ENCODE measurements at regions not wholly inside any gene's neighbourhood (a gene's known extent, or its start where the extent isn't known, plus 50 kb on each side); places are given as distances from the start of the nearest gene placed in this dataset.

DNA sequence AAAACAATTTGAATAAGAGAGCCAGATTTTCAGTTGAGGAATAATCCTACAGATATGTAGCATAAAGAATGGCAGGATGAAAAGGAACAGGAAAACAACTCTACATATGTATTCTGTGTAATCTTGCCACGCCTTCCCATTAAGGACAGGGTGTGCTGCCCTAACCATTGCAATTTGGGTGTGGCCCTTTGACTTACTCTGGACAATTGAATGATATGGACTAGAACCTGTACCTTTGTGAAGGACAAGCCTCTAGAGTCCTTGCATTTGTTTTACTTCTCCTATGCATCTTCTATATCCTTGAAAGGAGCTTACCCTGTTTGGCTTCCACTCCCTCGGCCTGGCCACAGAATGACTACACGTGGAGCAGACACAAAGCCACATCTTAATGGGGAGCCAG, 1261.6 kb upstream of the GBE1 start:
- WGBS, 2 donors = 84 to 86% methylated on average over 3 of the region's 3 CpGs
- DNase-seq (no peak), ATAC-seq (ENCODE audit: low FRiP score in 2 of 2) (no peak)
- TF ChIP-seq, protein P1, sequence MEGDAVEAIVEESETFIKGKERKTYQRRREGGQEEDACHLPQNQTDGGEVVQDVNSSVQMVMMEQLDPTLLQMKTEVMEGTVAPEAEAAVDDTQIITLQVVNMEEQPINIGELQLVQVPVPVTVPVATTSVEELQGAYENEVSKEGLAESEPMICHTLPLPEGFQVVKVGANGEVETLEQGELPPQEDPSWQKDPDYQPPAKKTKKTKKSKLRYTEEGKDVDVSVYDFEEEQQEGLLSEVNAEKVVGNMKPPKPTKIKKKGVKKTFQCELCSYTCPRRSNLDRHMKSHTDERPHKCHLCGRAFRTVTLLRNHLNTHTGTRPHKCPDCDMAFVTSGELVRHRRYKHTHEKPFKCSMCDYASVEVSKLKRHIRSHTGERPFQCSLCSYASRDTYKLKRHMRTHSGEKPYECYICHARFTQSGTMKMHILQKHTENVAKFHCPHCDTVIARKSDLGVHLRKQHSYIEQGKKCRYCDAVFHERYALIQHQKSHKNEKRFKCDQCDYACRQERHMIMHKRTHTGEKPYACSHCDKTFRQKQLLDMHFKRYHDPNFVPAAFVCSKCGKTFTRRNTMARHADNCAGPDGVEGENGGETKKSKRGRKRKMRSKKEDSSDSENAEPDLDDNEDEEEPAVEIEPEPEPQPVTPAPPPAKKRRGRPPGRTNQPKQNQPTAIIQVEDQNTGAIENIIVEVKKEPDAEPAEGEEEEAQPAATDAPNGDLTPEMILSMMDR (IDR thresholded peaks at IDR 0.05) = no peak
- Histone ChIP-seq H3K36me3 (no peaks in the 10 kb centered on the region), H3K27me3 (no peaks in the 10 kb centered on the region), H3K4me3 (no peak overlapping the region), H3K27ac (no peak overlapping the region), H3K4me1 (no peaks in the 10 kb centered on the region), H3K9me3 (no peaks in the 10 kb centered on the region)

DNA sequence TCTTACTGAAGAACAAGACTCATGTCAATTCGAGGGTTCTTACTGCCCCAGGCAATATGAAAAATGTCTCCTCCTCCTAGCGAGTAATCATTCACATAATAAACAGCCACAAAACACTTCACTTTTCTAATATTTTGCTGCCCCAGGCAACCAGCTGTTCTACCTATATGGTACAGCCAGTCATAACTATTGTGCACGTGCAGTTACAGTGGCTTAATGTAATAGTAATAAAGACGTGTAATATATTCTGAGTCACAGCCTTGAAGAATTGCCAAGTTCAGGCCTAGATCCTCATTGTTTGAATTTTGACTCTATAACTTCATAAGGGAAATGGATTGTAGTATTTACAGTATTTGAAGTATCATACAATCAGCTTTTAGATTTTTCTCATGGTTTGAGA, 1250.0 kb upstream of the GBE1 start:
- Histone ChIP-seq H3K27ac (no peak overlapping the region), H3K4me3 (no peak overlapping the region), H3K36me3 (no peaks in the 10 kb centered on the region), H3K27me3 (no peaks in the 10 kb centered on the region), H3K4me1 (no peaks in the 10 kb centered on the region), H3K9me3 (no peaks in the 10 kb centered on the region)
- TF ChIP-seq EP300 (IDR thresholded peaks at IDR 0.05) (no peak), POLR2AphosphoS5 (IDR thresholded peaks at IDR 0.05) (no peak), POLR2A (IDR thresholded peaks at IDR 0.05) (no peak)
- TF ChIP-seq, protein P1 (IDR thresholded peaks at IDR 0.05) = no peak
- ATAC-seq (ENCODE audit: low FRiP score in 2 of 2) (no peak), DNase-seq (no peak)
- 72 to 73% methylated on average over 4 of the region's 4 CpGs for WGBS, 2 donors

DNA sequence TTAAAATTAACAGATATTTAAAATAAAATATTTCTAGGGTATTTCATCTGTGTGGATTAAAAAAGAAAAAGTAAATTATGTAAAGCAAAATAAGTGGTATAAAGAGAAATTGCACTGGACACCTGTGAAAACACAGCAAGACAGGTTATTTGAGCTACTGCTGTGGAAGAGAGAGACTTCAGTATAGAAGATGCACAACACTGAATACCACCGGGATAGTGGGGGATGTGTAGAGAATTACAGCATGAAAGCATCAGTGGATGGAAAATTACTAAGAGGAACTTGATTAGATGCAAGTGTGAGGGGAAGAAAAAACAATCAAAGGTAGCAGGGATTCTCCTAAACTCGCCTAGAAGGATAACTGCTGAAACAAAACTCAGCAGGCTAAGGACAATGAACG, 1242.5 kb upstream of the GBE1 start:
- no peaks in the 10 kb centered on the region for H3K4me1 ChIP-seq
- ATAC-seq (ENCODE audit: low FRiP score in 2 of 2) = no peak
- H3K4me3 ChIP-seq = no peak overlapping the region
- H3K9me3 ChIP-seq = no peaks in the 10 kb centered on the region
- no peaks in the 10 kb centered on the region for H3K27me3 ChIP-seq
- no peaks in the 10 kb centered on the region for H3K36me3 ChIP-seq
- no peak overlapping the region for H3K27ac ChIP-seq
- DNase-seq = no peak
- WGBS, 2 donors = 51 to 52% methylated on average over 3 of the region's 3 CpGs
- TF ChIP-seq POLR2A (IDR thresholded peaks at IDR 0.05) (no peak), EP300 (IDR thresholded peaks at IDR 0.05) (no peak), POLR2AphosphoS5 (IDR thresholded peaks at IDR 0.05) (no peak)
- TF ChIP-seq, protein P1 (IDR thresholded peaks at IDR 0.05) = no peak

DNA sequence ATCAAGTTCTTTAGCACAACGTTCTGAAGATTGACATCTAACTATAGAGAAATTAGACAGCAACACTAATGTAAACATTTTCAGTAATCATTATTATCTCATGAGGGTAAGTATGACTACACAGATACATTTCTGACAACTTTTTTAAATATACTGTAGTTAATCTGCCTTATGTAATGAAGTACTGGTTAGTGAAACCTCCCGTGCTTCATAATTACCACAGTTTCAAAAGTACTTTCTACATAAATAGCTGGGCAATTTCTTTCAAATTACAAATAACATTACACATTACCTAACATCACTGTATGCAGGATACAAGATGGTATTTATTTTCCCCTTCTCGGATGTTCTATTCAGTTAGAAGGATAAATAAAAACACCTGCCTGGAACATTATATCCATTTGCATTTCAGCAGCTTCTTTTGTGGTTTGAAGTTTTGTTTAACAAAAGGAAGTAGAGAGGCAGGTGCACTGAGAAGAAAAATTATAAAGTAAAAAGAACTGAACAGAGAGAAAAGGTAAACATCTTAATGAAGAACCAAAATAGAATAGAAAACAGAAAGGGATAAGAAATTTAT, 1241.5 kb upstream of the GBE1 start:
- no peak for ATAC-seq (ENCODE audit: low FRiP score in 2 of 2)
- H3K9me3 ChIP-seq = no peaks in the 10 kb centered on the region
- WGBS, 2 donors = 35 to 44% methylated on average over 3 of the region's 3 CpGs

DNA sequence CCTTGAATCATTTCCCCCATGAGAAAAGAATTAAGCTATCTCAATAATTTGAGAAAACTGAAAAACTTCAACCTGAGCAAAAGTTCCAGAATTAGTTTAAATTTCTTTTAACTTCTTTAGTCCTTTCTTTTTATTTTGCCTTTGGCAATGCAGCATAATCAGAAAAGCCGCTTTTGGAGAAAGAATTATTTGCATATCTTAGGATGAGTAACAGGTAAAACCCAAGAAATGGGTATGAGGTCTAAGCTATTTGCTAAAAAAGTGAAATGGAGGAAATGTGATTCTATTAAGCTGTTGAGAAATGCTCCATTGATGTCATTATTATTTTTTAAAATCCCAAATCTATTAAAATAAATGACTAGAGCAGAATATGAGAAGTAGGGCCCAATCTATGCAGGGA, 1238.3 kb upstream of the GBE1 start:
- H3K36me3 ChIP-seq = no peaks in the 10 kb centered on the region
- no peak for DNase-seq
- H3K27me3 ChIP-seq = no peaks in the 10 kb centered on the region
- no peaks in the 10 kb centered on the region for H3K9me3 ChIP-seq
- no peak overlapping the region for H3K4me3 ChIP-seq
- TF ChIP-seq, protein P1 (IDR thresholded peaks at IDR 0.05) = no peak
- no peak for TF ChIP-seq EP300 (IDR thresholded peaks at IDR 0.05)
- TF ChIP-seq POLR2A (IDR thresholded peaks at IDR 0.05) = no peak
- no peak for TF ChIP-seq POLR2AphosphoS5 (IDR thresholded peaks at IDR 0.05)
- H3K4me1 ChIP-seq = no peaks in the 10 kb centered on the region
- H3K27ac ChIP-seq = no peak overlapping the region
- ATAC-seq (ENCODE audit: low FRiP score in 2 of 2) = no peak
- whole genome bisulfite sequencing, 2 donors = 87 to 91% methylated on average over 1 of the region's 1 CpG

More for the DNA sequence above, 1241.5 kb upstream of the GBE1 start:
- H3K36me3 ChIP-seq = no peaks in the 10 kb centered on the region
- H3K4me3 ChIP-seq = no peak overlapping the region
- H3K27ac ChIP-seq = no peak overlapping the region
- no peaks in the 10 kb centered on the region for H3K4me1 ChIP-seq
- TF ChIP-seq, protein P1 (IDR thresholded peaks at IDR 0.05) = no peak
- TF ChIP-seq POLR2A (IDR thresholded peaks at IDR 0.05) = no peak
- TF ChIP-seq POLR2AphosphoS5 (IDR thresholded peaks at IDR 0.05) = no peak
- TF ChIP-seq EP300 (IDR thresholded peaks at IDR 0.05) = no peak
- DNase-seq = no peak
- no peaks in the 10 kb centered on the region for H3K27me3 ChIP-seq

Data from upper lobe of left lung (tissue), 6 donors.